ENCODE measurements at regions not wholly inside any gene's neighbourhood (a gene's known extent, or its start where the extent isn't known, plus 50 kb on each side); places are given as distances from the start of the nearest gene placed in this dataset.

GRCh38 chr2:175464311-175464670 is 282.8 kb upstream of the ATP5MC3 start:
- no peak for TF ChIP-seq ZFX (IDR thresholded peaks at IDR 0.05)
- no peak for TF ChIP-seq CTCF (conservative IDR thresholded peaks at IDR 0.05)

Measured in C4-2B (cell line).